Activated CD4-positive, alpha-beta T cell treated with anti-CD3 and anti-CD28 coated beads, Interleukin-2, amount 50 U/mL, for 48 hours (primary cell): ENCODE measurements at regions not wholly inside any gene's neighbourhood (a gene's known extent, or its start where the extent isn't known, plus 50 kb on each side); places are given as distances from the start of the nearest gene placed in this dataset.

Experiments
- DNase-seq, 2 experiments: peaks; one replicate each; pipeline ENCODE4 v3.0.0-alpha.2; 2020

DNA sequence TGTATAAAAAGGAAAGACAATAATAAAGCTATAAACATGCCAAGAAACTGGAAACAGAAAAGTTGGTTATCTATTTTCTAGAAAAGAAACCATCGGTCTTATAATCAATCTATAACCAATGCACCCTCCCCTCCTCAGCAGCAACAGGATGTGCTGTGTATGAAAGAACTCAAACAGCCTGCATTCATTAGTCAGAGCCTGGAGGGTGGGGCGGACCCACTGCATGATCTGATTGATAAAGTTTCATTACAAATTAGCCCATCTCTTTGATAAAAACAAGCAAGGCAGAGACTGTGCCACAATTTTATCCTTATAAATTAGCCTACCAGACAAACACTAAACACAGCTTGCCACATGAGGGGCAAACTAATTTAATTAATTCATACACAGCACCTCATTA is 448.1 kb downstream of the BCAT1 start:
- DNase-seq = no peak

DNA sequence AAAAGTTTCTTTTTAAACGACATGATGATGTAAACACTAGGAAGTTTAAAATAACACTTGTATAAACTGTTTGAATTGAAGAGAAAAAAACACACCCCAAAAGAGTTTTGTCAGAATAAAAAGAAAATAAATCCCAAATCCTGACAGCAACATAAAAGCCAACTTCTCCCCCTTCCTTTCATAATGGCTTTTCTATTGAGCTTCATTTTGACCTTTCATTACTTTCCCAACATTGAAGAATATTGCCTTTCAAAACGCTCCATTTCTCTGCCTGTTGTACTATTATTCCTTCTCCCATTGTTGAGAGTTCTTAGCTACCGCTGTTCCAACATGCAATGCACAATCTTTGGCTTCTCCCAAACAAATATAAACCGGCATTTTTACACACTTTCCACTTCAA is 448.5 kb downstream of the BCAT1 start:
- DNase-seq = no peak

DNA sequence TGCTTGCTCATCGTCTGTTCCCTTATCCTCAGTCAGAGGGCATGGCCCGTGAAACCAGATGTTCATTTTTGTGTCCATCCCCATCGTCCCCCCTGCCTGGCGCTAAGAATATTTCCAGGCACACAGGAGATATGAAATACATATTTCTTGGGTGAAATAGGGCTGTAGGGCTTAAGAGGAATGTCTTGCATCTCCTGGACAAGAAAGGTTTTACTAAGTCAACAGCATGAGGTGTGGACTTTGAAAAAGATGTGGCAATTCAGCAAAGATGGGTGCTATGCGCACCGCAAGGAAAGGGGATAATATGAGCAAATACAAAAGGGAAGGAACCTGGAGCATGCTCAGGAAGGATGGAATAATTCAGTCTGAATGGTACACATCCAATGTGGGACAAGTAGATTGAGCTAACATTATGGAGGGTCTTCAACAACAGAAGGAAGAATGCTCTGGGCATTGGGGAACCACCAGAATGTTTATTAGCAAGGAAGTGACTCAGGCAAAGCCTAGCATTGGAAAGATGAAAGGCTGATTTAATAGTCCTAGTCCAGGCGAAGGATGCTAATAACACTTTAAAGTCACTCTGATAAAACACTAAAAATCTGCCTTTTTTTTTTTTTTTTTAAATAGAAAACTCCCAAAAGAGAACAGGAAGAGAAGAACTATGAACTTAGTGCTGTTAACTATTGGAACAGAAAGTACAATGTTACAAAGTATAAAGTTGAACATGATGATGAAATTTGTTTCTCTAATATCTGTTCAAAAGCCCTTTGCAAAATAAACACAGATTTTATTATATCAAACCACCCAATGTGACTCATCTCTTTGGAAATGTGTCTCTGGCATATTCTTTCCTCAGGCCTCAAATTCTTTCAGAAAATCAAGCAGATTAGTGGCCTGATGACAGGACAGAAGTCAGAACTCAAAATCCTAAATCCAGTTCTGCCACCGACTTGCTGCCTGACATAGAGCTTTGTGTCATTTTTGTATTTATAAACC is 449.5 kb downstream of the BCAT1 start:
- no peak for DNase-seq

DNA sequence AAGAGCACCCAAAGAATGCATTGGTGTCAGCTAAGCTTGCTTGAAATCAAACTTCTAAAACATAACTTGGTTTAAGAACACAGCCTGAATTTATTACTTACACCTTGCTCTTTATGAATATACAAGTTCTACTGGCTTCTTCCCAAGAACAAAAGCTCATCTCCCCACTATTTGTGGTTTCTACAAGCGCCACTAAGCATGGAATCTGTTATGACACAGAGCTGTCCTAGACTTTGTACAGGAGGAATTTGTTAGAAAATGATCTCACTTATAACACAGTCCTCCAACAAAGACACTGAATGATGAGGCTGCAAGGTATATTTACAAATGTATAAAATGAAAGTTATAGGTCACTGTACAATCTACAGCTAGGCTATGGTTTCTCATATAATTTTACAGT is 452.1 kb downstream of the BCAT1 start:
- no peak for DNase-seq

DNA sequence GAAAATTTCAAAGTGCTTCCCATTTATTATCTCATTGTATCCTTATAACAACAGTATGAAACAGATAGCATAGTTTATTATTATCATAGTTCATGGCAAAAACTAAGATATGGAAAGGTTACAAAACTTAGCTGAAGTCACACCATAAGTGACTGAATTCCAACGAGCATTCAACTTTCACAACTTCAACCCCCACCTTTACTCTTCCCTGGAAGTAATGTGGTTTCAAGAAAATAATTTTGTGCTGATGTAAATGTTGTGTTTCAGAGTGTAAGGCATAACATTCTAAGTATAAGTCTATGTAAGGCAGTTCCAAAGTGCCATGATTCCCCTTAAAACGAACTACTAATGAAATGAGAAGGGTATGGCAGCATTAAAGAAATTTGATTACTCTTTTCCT is 454.5 kb downstream of the BCAT1 start:
- DNase-seq = no peak

DNA sequence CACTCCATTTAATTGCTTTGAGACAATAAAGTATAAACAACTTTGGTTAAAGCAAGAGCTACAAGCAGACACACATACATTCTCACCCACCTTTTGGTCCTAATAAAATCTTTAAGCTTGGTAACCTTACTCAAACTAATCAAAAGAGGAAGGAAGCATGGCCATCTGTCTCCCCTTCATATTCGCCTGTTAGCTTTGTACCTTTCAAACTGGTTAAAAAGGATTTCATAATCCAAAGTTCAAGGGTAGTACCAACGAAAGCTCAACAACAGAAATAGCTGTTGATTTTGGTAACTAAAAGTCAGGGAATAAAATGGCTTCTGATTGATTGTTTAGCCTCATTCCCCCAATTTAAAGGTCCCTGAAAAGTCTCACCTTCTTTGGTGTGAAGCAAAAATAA is 456.9 kb downstream of the BCAT1 start:
- DNase-seq = no peak

DNA sequence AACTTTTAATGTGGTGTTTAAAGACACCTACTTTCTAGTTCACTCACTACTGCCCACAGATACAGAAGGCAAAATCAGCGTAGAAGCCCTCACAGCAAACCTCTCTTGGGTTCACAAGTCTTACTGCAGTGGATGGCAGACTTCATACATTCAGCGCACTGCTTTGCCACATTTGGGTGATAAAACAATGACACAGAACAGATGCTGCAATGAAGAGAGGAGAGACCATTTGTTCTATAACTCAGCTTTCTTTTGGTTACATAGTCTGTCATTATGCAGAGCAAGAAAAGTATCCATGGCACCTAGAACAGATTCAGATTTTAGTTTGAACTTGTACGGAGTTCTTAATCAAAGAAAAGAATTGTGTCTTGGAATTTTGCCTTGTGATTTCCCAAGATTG is 459.0 kb downstream of the BCAT1 start:
- DNase-seq = no peak

DNA sequence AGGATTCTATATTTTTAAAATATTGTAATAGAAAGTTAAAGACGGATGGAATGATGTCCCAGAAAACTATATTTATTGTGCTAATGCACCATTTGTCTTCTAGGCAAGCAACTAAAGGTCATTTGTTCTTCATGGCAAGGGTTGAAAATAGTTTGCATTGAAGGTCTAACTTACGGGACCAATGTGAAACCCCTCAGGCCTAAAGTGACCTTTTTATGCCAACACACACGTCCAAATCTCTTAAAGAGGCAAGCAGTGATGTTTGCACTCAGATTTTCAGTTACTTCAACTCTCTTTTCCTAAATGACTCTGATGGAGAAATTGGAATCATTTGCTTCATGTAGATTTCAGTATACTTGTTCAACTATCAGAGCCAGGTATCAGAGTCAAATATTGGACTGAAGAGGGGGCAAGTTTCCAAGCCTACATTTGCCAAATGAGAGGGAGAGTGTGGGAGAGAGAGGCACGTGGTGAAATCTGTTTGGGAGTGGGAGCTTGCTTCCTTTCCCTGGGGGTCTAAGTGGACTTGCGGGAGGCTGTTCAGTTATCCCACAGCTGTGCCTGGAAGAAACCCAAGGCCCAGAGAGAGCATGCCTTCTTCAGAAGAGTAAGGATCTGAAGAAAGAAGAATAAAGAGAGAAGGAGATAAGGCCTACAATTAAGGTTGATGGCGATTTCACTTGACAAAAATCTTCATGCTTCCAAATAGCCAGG is 459.8 kb downstream of the BCAT1 start:
- no peak for DNase-seq

DNA sequence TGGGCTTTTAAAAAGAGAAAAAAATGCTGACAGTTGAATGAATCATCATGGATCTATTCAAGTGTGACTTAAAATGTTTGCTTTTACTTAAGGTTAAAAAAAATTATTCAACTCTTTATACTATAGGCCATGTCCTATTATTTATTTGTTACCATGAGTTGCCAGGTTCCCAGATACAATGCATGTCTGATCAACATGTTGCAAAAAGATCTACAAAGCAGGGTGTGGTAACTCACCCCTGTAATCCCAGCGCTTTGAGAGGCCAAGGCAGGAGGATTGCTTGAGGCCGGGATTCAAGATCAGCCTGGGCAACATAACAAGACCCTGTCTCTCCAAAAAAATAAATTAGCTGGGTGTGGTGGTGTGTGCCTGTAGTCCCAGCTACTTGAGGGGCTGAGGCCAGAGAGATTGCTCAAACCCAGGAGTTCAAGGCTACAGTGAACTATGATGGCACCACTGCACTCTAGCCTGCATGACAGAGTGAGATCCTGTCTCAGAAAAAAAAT is 460.8 kb downstream of the BCAT1 start:
- no peak for DNase-seq

DNA sequence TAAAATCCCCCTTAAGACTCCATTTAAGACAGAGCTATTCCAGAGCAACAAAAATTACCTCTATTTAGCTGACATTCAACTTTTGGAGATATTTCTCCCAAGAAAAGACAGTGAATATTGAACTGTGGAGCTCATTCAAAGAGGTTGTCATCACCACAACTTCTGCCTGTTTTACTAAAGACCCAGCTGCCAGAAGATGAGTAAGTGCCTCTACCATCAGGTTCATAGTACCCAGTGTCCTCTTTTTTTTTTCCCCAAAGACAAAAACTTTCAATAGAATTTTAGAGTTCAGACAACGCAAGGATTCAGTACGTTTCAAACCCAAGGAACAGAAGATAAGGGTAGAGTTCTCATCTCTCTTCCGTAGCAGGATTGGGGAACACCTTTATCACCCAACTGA is 461.3 kb downstream of the BCAT1 start:
- no peak for DNase-seq

DNA sequence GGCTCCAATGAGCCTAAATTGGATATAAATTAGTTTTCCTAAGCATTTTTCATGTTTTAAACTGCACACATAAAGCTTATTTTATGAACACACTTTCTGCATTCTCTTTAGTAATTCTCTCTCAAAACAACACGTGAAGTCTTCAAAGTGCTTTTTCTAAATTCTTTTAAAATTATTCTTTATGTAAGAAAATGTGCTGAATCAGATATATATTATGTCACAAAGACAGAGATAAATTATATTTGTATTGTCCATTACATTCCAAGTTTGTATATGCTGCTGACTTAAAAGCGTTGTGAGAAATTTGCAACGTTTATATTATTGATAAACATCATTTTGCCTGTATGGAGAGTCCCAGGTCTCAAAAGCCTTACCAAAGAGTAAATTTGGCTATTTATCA is 465.2 kb downstream of the BCAT1 start:
- DNase-seq = no peak

DNA sequence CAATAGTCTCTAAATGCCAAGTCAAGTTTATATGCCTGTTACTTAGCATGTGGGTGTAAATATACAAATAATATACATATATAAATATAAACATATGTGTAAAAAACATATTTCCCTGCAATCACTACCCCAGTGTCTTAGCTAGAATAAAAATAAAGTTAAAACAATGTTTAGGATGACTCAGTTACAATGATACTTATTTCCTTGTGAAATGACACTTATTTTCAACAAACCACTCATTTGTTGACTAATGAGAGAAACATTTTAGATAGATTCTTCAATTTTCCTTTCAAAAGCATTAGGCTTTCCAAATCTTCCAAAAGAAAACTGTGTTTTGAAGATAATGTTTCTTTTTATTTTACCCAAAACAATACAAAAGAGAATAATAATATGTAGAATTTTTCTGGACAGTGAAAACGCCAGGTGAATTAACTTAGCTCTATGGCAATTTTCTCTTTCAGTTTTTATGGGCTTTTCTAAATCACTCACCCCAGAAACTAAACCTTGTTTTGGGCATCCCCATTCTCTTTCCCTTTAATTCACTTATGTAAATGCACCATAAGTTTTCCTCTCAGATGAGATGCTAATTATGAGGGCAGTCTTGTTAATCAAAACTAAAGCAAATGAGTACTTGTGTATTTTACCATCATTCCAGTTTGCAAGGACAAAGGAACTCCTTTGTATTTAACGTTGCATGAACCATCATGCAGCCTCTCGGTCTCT is 465.9 kb downstream of the BCAT1 start:
- no peak for DNase-seq

DNA sequence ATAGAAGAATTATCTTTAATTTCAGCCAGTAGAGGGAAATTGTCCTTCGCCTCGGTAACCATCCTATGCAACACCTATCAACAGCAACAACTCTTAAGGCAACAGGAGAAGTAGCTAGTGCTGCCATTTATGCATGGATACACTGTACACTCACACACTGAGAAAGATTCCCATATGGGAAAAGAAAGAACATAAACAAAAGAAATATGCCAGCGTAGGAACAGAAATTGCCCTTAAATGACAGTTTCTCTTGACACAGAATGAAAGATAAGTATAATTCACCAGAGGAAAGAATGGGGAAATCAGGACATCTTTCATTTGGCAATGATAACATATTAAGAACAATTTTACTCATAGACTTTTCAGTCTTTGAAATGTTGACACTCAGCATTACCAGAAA is 466.9 kb downstream of the BCAT1 start:
- DNase-seq = no peak

DNA sequence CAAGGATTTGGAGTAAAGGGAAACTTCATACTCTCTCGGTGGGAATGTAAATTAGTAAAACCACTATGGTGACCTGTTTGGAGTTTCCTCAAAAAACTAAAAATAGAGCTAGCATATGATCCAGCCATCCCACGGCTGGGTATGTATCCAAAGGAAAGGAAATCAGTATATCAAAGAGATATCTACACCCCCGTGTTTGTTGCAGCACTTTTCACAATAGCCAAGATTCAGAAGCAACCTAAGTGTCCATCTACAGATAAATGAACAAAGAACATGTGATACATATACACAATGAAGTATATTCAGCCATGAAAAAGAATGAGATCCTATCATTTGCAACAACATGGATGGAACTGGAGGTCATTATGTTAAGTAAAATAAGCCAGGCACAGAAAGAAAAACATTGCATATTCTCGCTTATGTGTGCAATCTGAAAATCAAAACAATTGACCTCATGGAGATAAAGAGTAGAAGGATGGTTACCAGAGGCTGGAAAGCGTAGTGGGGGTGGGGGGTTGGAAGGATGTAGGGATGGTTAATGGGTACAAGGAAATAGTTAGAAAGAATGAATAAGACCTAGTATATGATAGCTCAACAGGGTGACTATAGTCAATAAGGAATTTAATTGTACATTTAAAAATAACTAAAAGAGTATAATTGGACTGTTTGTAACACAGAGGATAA is 468.0 kb downstream of the BCAT1 start:
- no peak for DNase-seq

DNA sequence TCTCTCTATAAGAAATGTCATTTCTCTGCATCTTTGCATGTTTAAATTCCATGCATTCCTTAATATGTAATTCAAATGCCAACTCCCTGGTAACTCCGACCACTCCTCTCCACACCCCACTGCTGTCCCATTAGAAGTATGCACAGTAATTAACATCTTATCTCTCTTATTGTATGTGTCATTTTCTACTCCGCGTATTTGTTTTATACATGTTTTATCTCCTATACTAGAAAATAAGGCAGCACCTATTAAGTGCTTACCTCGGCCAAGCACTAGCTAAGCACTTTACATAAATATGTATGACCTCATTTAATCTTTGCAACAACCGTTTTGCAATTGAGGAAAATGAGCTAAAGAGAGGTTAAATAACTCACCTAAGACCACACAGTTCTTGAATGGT is 469.8 kb downstream of the BCAT1 start:
- no peak for DNase-seq

DNA sequence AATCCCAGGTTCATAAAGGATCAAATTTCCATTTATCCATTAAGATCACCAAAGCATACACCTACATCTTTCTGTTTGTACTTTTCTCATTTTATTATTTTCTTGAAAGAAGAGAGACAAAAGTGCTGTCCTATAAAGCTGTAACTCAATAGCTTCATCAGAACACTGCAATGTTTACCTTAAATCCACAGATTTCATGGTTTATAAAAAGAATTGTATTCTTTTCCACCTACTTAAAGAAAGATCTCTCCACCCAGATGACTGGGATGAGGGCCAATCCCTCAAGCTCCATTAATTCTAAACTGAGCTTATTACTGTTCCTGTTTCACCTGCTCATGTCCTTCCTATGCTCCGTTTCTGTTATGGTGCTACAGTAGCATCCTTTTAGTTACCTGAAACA is 470.6 kb downstream of the BCAT1 start:
- DNase-seq = no peak

DNA sequence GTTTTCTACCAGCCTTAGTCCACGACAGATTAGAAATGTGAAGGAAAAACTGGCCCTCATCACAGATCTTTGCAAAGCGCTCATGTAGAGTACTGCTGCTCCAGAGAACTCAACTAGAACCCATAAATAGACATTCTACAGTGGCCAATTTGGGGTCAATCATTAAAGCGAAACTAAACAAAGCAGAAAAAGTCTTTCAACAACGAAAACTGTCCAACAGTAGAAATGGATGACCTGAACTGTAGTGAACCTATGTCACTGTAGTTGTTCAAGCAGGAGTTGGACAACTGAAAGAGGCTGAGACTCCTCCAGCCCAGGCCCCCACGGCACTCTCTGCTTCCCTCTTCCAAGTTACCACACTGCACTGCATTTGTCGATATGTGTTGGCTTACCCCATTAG is 472.6 kb downstream of the BCAT1 start:
- no peak for DNase-seq

DNA sequence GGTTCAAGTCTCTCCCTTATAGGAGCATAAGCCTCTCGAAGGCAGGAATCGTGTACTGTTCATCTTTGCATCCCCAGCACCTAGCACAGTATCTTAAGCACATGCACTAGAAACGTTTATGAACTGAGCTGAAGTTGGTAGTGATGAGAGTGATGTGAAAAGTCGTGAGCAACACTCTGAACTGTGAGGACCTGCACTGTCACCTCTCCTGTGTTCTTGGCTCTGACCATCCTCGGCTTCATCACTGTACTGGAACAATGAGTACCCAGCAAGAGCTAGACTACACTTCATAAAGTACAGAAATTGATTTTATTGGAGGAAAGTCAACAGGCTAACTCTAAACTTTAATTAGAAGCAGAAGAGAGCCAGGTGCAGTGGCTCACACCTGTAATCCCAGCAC is 473.6 kb downstream of the BCAT1 start:
- DNase-seq = no peak

DNA sequence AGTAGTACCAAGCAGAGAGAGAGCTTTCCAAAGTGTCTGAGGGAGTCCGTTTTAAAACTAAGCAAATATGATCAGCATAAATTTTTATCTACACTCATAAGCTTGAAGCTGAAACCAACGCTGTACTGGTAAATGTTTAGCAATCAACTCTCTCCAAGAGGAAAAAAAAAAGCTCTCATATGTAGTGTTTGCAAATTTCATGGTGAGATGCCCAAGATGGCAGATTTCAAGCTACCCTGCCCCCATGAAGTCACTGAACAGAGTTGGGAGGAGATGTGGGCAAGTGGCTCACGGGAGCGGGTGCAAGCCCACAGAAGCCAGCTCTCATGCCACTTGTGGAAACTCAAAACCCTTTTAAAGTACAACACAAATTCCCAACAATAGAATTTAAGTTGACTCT is 475.8 kb downstream of the BCAT1 start:
- no peak for DNase-seq

DNA sequence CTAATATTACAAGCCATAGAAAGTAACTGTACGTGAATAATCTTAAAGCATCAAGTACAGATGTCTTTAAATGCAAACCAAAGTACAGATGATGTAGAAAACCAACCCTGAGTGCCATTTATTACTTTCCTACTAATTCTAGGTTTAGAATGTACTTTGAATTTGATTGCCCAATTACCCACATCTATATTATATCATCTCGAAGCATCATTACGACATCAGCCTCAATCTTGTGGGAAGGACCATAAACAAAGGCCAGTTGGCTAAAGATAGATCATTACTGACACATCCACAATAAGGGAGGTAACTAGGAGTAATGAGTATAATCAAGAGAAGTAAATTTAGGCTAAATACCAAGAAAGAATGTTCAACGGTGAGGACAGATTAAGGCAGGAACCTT is 478.9 kb downstream of the BCAT1 start:
- no peak for DNase-seq

DNA sequence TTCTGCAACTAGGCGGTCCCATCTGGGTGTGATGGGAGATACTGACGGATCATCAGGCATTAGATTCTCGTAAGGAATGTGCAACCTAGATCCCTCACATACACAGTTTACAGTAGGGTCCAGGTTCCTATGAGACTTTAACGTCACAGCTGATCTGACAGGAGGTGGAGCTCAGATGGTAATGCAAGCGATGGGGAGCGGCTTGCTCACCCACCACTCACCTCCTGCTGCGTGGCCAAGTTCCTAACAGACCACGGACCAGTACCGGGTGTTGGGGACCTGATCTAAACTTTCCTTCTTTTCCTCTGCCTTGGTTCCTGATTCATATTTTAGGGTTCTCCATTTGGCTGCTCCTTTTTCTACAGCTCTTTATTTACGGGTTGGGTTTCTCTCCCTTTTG is 479.8 kb downstream of the BCAT1 start:
- DNase-seq = no peak

DNA sequence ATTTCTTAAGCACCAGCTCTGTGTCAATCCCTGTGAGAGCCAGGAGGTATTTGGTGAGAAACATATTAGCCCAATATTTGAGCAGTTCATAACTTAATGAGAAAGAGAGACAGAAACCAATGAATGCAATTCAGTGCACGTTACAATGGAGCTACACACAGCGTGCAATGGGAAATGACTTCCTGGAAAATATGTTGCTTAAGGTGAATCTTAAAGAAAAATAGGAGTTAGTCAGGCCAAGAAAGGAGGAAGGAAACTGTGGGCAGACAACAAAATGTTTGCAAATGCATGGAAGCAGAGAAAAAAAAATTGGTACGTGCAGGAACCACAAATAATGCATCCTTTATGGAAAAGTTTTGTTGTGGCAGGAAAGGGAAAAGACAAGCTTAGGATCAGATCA is 481.7 kb downstream of the BCAT1 start:
- no peak for DNase-seq

DNA sequence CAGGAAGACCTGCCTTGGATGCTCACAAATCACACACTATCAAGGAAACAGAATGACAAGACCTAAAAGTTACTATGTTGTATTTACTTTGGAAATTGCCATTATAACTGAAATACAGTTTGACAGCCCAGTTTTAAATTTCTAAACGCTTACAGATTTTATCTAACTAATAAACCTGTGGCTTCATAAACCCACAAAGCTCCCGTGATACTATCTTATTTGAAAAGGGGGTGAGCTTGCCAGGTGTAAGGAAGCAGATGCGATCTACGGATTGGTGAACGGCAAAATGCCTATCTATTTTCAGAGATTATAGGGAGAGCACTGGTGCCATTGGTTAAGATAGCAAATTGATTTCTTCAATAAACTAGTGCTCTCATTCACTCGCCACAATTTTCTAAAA is 485.5 kb downstream of the BCAT1 start:
- DNase-seq = no peak
